Duodenal mucosa (tissue), 2 donors: ENCODE measurements at regions not wholly inside any gene's neighbourhood (a gene's known extent, or its start where the extent isn't known, plus 50 kb on each side); places are given as distances from the start of the nearest gene placed in this dataset.
"Not testable (repeated sequence)": the region's sequence is repeated elsewhere in the genome, so short reads cannot be mapped to it uniquely, and the experiment has no call there.

Experiments
- H3K27ac ChIP-seq: one replicate; pipeline ENCODE4 v1.7.0; 2013; ENCODE audit warnings: low read depth, low read length
- H3K27me3 ChIP-seq, 2 donors: one replicate each; pipeline ENCODE4 v1.7.0; 2013; ENCODE audit warnings: low read length in 2 of 2, control low read depth in 1 of 2; ENCODE audit not compliant: insufficient read depth in 2 of 2, control insufficient read depth in 1 of 2
- H3K36me3 ChIP-seq, 2 donors: one replicate each; pipeline ENCODE4 v1.7.0; 2013; ENCODE audit warnings: low read length in 2 of 2, control low read depth in 1 of 2; ENCODE audit not compliant: insufficient read depth in 2 of 2, control insufficient read depth in 1 of 2
- H3K4me1 ChIP-seq, 2 donors: one replicate each; pipeline ENCODE4 v1.7.0; 2013; ENCODE audit warnings: low read length in 2 of 2, control low read depth in 1 of 2; ENCODE audit not compliant: insufficient read depth in 2 of 2, control insufficient read depth in 1 of 2
- H3K4me3 ChIP-seq, 2 donors: one replicate each; pipeline ENCODE4 v1.7.0; 2013; ENCODE audit warnings: low read length in 2 of 2, low read depth in 1 of 2
- H3K9ac ChIP-seq, 2 donors: one replicate each; pipeline ENCODE4 v1.7.0; 2013; ENCODE audit warnings: low read length in 2 of 2, low read depth in 1 of 2
- H3K9me3 ChIP-seq, 2 donors: one replicate each; pipeline ENCODE4 v1.7.0; 2013; ENCODE audit warnings: low read length in 2 of 2, control low read depth in 1 of 2; ENCODE audit not compliant: control insufficient read depth in 1 of 2

DNA sequence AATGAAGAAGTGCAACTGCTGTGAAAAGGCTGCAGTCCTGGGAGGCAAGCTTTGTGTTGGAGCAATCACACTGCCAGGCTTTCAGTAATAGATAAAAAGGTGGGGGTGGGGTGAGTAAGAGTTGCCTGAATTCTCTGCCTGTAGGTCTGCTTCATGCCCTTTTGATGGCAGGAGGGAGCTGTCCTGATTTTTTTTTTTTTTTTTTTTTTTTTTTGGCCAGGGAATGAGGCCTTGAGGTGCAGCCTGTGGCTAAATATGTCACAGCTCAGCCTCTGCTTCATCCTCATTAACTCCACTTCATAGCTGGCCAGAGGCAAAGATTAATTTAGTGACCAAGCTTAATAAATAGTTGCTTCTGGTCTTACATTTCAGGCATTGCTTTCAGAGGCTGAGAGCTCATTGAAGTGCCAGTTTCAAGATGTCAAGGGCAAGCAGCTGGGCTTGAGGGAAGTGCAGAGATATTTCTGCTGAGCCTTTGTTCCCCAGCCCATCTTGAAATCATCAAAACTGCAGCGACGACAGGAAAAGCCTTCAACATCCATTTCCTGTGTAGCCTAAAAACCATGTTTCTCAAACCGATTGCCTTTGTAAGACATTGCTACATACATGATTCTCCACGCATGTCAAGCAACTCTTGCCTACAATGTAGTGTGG lies 134.7 kb downstream of the MACIR start:
- H3K27ac ChIP-seq: no peak overlapping the region
- H3K4me3 ChIP-seq: no peak overlapping the region
- no peak overlapping the region for H3K9ac ChIP-seq
- no peaks in the 10 kb centered on the region for H3K4me1 ChIP-seq
- no peaks in the 10 kb centered on the region for H3K27me3 ChIP-seq
- H3K36me3 ChIP-seq: no peaks in the 10 kb centered on the region
- no peaks in the 10 kb centered on the region for H3K9me3 ChIP-seq

DNA sequence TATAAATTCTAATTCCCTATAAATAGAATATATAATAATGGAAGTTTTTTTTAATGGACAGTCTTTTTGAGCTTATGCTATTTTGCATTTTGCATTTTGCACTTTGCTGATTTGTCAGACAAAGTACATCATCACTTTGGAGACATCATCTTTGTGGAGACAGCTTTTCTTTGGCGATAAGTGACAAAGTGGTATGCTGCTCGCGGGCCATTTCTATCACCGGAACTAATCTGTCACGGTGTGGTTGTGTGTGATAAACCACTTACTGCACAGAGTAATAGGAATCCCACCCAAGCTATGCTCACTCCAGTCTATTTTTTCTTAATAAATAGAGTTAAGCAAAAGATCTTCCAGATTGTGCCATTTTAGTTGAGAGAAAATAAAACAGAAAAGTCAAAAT lies 133.1 kb downstream of the MACIR start:
- H3K27me3 ChIP-seq: no peaks in the 10 kb centered on the region
- no peak overlapping the region for H3K4me3 ChIP-seq
- no peaks in the 10 kb centered on the region for H3K36me3 ChIP-seq
- H3K4me1 ChIP-seq: no peaks in the 10 kb centered on the region
- H3K9ac ChIP-seq: no peak overlapping the region
- H3K9me3 ChIP-seq: no peaks in the 10 kb centered on the region
- no peak overlapping the region for H3K27ac ChIP-seq

DNA sequence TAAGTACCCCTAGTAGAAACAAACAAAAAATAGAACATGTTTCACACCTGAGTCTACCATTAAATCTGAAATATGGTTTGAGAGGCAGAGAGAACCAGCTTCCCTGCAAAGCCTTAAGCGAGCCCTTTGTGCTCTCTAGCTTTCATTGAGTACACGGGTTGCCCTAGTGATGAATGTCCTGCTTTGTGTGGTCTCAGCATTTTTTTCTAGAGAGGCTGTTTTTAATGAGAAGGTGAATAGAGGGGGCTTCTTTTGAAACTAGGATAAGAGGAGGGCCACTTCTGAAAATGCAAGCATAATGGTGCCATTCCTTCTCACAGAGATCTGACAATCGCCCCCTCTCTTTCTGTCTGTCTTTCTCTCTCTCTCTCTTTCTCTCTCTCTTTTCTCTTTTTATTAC lies 131.3 kb downstream of the MACIR start:
- H3K27me3 ChIP-seq: no peaks in the 10 kb centered on the region
- no peaks in the 10 kb centered on the region for H3K36me3 ChIP-seq
- no peaks in the 10 kb centered on the region for H3K9me3 ChIP-seq
- H3K9ac ChIP-seq: no peak overlapping the region
- no peak overlapping the region for H3K27ac ChIP-seq
- H3K4me3 ChIP-seq: no peak overlapping the region
- H3K4me1 ChIP-seq: no peaks in the 10 kb centered on the region

DNA sequence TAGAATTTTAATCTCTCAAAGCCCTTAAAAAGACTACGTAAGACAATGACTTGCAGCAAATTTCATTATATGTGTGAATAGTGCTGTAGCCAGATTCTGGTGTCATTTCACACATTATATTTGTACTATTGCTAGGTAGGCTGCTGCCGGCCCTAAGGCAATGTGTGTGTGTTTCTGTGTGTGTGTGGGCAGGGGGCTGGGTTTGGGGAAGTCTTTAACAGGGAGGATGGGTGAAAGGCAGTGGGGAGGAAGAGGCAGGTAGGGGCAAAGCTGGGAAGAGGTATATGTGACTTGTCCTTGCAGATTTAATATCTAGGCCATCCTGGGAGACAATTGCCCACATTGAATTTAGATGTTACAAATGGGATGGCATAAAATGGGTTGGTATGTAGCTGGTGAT lies 130.8 kb downstream of the MACIR start:
- Histone ChIP-seq H3K9ac (no peak overlapping the region), H3K27ac (no peak overlapping the region), H3K9me3 (no peaks in the 10 kb centered on the region), H3K4me1 (no peaks in the 10 kb centered on the region), H3K36me3 (no peaks in the 10 kb centered on the region), H3K4me3 (no peak overlapping the region), H3K27me3 (no peaks in the 10 kb centered on the region)

DNA sequence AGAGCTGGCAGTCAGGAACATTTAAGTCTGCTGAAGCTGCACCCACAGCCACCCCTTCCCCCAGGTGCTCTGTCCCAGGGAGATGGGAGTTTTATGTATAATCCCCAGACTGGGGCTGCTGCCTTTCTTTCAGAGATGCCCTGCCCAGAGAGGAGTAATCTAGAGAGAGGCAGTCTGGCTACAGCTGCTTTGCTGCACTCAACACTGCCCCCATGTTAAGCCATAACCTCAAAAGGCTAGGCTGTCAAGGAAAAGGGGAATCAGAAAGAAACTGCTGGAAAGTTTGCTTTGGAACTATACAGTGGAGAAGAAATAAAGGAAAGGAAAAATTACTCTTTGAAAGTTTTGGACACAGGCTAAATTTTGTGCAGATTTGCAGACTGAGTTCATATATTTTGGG lies 127.2 kb downstream of the MACIR start:
- H3K9ac ChIP-seq: no peak overlapping the region
- H3K36me3 ChIP-seq: no peaks in the 10 kb centered on the region
- H3K27ac ChIP-seq: no peak overlapping the region
- H3K9me3 ChIP-seq: no peaks in the 10 kb centered on the region
- H3K4me3 ChIP-seq: no peak overlapping the region
- H3K4me1 ChIP-seq: no peaks in the 10 kb centered on the region
- H3K27me3 ChIP-seq: no peaks in the 10 kb centered on the region

DNA sequence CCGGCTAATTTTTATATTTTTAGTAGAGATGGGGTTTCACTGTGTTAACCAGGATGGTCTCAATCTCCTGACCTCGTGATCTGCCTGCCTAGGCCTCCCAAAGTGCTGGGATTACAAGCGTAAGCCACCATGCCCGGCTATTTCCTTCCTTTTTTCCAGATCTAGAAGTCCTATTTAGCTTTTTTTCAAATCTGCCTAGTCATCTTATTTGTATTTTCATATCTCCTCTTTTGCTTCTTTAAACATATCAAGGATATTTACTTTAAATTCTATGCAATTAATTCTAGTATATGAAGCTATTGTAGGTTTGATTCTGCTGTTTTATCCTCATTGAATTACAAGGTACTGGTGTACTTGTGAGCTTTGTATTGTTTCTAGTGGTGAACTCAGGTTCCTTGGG lies 119.1 kb downstream of the MACIR start:
- not testable (repeated sequence) for H3K4me3 ChIP-seq, H3K27me3 ChIP-seq, H3K27ac ChIP-seq, H3K36me3 ChIP-seq, H3K9me3 ChIP-seq, H3K9ac ChIP-seq
- peaks cover 13 to 15% of the 10 kb centered on the region in 2 donors for H3K4me1 ChIP-seq

DNA sequence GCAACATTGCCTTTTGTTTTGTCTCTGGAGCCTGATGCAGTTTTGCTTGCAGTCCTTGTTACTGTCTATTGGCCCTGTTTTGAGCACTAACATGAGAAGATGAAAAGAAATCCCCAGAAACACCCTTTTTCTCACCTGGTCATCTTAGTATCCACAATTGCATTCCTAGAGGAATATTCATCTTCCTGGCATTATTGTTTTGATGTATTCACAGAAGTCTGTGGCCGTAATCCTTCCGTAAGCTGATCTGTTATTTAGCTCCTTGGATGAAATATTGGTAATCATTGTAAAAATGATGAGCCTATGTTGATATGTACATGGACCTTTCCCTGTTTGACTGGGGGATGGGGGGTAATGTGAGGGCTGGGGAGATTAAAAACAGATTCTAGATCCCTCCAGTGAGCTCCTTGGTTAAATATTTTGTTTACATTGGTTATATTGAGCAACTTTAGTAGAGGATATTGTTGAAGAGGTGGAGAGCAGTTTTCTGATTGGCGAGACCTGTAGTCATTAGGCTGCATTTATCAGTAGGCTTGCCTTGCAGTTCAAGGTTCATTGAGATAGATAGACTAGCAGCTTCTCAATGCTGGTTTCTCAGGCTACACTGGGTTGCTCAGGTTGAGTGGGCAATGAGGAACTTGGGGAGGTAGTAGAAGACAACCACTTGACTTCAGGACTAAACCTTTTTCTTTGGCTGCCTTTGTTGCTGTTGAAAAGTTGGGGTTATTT lies 117.5 kb downstream of the MACIR start:
- H3K9ac ChIP-seq: no peak overlapping the region
- no peak overlapping the region for H3K27ac ChIP-seq
- H3K27me3 ChIP-seq: no peaks in the 10 kb centered on the region
- H3K9me3 ChIP-seq: no peaks in the 10 kb centered on the region
- H3K4me1 ChIP-seq: peaks cover 13 to 15% of the 10 kb centered on the region in 2 donors
- peak overlapping the region in 1 of 2 donors; percentile 21 for H3K4me3 ChIP-seq
- H3K36me3 ChIP-seq: no peaks in the 10 kb centered on the region

DNA sequence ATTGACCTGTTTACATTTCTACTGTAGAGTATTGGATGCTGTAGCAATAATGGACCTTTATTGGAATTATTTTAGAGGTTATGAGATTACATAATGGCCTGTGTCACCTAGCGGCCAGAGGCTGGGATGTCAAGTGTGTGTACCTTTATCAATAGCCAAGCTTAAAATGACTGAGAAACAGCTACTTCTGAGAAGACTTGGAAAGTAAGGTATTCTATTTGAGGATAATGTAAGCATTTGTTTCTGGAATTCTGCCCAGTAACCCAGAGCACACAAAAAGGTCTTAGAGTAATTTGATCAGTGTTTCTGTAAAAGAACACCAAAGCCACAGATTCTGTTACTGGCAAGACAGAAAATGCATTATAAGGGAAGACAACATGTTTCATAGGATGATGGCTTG lies 116.8 kb downstream of the MACIR start:
- Histone ChIP-seq H3K9me3 (no peaks in the 10 kb centered on the region), H3K4me1 (peaks cover 13 to 15% of the 10 kb centered on the region in 2 donors), H3K4me3 (peak overlapping the region in 1 of 2 donors; percentile 21), H3K27ac (no peak overlapping the region), H3K36me3 (no peaks in the 10 kb centered on the region), H3K27me3 (no peaks in the 10 kb centered on the region), H3K9ac (peak overlapping the region in 1 of 2 donors; percentile 8)

DNA sequence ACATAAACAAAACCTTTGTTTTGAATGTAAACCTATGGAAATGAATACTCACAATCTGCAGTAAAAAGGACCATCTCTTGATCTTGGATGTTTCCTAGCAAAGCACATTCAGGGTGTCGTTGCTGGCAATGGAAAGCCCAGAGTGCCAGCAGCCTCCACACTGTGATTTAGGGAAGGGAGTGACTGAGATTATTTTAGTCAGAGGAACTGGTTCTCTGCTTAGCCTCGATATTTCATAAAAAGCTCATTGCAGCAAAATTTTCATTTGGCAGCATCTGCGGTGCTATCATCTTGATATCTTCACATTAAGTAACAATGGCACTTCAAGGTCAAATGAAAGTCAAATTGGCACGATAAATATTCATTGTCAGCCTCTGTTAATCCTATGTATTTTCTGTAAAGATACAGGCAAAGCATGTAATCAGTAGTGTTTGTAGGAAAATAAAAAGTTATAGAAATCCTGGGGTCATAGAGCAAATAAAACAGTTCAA lies 116.0 kb downstream of the MACIR start:
- Histone ChIP-seq H3K9ac (no peak overlapping the region), H3K27ac (no peak overlapping the region), H3K9me3 (no peaks in the 10 kb centered on the region), H3K4me3 (no peak overlapping the region), H3K27me3 (no peaks in the 10 kb centered on the region), H3K4me1 (peaks cover 13 to 15% of the 10 kb centered on the region in 2 donors), H3K36me3 (no peaks in the 10 kb centered on the region)

DNA sequence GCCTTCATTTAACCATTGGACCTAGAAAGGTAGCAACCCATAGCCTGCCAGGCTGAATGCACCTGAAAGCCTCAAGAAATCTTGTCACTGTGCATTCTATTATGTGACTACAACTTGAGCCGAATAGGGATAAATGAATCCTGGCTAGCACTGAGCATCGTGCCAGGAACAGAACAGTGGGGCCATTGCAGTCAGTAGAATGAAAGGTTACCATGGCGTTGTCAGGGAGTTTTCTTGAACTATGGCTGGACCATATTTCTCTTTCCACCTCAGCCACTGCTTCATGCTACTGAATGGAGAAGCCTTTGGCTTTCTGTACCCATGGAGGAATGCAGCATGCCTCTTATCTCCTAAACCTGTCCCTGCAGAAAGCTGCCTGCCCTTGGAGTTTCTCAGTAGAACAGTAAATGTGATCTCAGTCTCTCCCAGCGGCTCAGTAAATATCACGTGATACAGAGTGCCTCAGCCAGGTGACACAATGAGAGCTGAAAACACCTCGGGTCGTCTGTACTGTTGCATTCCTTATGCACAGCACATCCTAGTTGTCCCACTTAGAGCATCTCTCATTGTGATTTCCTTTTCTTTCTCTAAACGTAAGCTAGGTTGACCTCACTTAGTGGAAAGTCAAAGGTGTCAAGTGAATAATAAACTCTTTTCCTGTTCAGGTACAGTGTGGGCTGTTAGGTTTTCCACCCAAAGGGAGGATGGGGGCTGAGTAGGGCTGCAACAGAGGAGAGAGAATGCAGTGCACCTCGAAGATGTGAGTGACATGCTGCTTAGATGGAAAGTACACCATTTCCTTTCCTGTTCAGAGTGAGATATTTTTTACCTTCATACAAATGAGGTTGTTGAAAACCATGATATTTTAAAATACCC lies 115.3 kb downstream of the MACIR start:
- Histone ChIP-seq H3K4me1 (peaks cover 13 to 15% of the 10 kb centered on the region in 2 donors), H3K27me3 (no peaks in the 10 kb centered on the region), H3K27ac (no peak overlapping the region), H3K9me3 (no peaks in the 10 kb centered on the region), H3K4me3 (no peak overlapping the region), H3K9ac (no peak overlapping the region), H3K36me3 (no peaks in the 10 kb centered on the region)
